Muscle layer of duodenum (tissue), 2 donors: ENCODE measurements at regions not wholly inside any gene's neighbourhood (a gene's known extent, or its start where the extent isn't known, plus 50 kb on each side); places are given as distances from the start of the nearest gene placed in this dataset.

Experiments used
- H3K27ac ChIP-seq: one replicate; pipeline ENCODE4 v1.7.0; 2013; ENCODE audit warnings: mild to moderate bottlenecking, low read length
- H3K27me3 ChIP-seq: one replicate; pipeline ENCODE4 v1.7.0; 2013; ENCODE audit warnings: low read depth, mild to moderate bottlenecking, control low read depth, low read length
- H3K36me3 ChIP-seq, 2 donors: one replicate each; pipeline ENCODE4 v1.7.0; 2013; ENCODE audit warnings: low read length in 2 of 2, control low read depth in 1 of 2, mild to moderate bottlenecking in 1 of 2; ENCODE audit not compliant: insufficient read depth in 2 of 2, control insufficient read depth in 1 of 2
- H3K4me1 ChIP-seq, 2 donors: one replicate each; pipeline ENCODE4 v1.7.0; 2013; ENCODE audit warnings: low read length in 2 of 2, mild to moderate bottlenecking in 2 of 2, control low read depth in 1 of 2, moderate library complexity in 1 of 2; ENCODE audit not compliant: insufficient read depth in 2 of 2, control insufficient read depth in 1 of 2
- H3K4me3 ChIP-seq, 2 donors: one replicate each; pipeline ENCODE4 v1.7.0; 2013; ENCODE audit warnings: low read length in 2 of 2, low read depth in 1 of 2, mild to moderate bottlenecking in 1 of 2
- H3K9me3 ChIP-seq, 2 donors: one replicate each; pipeline ENCODE4 v1.7.0; 2013; ENCODE audit warnings: low read length in 2 of 2, control low read depth in 1 of 2, mild to moderate bottlenecking in 1 of 2; ENCODE audit not compliant: control insufficient read depth in 1 of 2
- donor health status: healthy.

DNA sequence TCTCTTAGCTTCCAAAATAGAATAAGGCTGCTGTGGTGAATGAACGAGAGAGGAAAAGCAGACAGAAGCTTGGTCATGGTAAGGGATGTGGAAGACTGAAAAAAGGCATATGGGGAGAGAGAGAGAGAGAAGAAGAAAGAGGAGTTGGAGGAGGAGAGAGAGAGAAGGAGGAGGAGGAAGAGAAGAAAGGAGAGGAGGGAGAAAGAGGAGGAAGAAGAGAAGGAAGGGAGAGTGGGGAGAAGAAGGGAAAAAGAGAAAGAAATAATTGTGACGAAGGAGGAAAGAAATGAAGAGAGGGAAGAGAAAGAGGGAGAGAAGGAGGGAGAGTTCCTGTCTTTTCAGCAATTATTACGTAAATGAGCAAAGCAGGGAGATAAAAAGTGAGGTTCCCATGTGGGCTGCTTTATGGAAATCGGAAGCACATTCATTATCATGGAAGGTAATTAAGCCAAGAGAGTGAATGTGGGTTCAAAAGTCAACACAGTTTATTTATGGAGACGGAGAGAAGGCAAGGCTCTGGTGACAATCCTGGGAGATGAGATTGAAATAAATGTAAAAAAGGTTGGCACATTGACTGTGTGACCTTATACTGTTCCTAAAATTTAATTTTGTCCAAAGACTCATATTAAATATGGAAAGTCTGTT is 611.2 kb downstream of the KIF4B start:
- Histone ChIP-seq H3K4me1 (no peaks in the 10 kb centered on the region), H3K9me3 (no peaks in the 10 kb centered on the region), H3K27ac (no peak overlapping the region), H3K27me3 (no peaks in the 10 kb centered on the region), H3K36me3 (no peaks in the 10 kb centered on the region), H3K4me3 (no peak overlapping the region)

DNA sequence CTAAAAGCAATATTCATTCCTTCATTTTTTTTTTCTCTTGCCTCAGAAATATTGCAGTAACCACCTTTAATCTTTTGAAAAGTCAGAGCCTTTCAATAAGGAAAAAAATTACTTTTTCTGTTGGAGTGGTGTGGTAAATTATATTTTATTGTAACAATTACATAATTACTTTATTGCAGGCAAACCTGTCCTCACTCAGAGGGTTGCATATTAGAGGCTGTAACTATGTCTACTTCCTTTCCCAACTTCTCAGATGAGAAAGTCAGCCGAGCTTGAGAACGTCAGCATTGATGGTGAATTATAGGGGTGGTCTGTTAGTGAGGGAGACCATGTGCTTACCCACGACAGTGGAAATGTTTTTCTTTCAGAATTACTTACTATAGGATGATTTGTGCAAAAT is 611.8 kb downstream of the KIF4B start:
- Histone ChIP-seq H3K9me3 (no peaks in the 10 kb centered on the region), H3K27me3 (no peaks in the 10 kb centered on the region), H3K4me3 (no peak overlapping the region), H3K4me1 (no peaks in the 10 kb centered on the region), H3K36me3 (no peaks in the 10 kb centered on the region), H3K27ac (no peak overlapping the region)

DNA sequence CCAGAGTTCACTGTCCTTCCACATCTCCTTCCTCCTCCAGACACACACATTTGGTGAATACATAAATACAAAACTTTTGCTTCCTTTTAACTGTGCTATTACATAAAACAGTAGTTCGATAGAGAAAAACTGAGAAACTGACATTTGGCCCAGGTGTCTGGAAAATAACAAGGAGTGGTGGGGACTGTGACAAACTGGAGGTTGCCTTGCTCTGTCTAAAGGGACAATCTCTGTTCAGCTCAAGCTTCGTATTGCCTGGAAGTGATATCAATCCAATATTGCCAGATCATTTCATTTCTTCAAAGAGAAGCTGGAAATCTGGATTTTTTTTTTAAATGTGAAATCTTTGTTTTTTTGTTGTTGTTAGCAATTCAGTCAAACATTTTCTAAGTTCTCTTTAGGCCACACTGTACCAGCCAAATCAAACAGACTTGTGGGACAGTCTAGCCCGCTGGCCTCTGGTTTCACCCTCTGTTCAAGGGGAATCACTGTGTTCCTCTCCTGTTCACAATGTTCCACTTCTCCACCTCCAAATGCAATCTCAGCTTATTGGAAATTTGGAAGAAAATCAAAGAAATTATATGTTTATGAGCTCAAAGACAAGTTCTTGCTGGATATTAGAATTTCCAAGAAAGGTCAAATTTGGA is 612.5 kb downstream of the KIF4B start:
- Histone ChIP-seq H3K27ac (no peak overlapping the region), H3K9me3 (no peaks in the 10 kb centered on the region), H3K4me1 (no peaks in the 10 kb centered on the region), H3K4me3 (no peak overlapping the region), H3K27me3 (no peaks in the 10 kb centered on the region), H3K36me3 (no peaks in the 10 kb centered on the region)

DNA sequence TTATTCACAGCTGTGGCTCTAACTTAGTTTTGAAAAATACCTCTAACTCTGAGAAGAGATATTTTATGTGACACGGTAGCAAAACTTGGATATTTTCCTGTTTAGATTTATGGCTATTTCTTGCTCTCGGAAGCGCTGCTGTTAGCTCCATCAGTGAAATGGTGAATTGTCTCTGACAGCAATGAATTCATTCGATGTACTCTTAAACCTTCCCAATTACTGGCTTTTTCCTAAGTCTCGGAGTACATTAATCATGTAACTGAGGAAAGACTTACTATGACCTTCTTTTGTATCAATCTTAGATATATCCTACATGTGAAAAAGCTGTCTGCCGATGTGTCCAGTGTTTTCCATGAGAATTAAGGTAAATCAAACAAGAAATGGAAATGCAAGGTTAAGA is 613.0 kb downstream of the KIF4B start:
- no peaks in the 10 kb centered on the region for H3K4me1 ChIP-seq
- no peaks in the 10 kb centered on the region for H3K9me3 ChIP-seq
- no peak overlapping the region for H3K4me3 ChIP-seq
- no peaks in the 10 kb centered on the region for H3K36me3 ChIP-seq
- no peak overlapping the region for H3K27ac ChIP-seq
- H3K27me3 ChIP-seq, result no peaks in the 10 kb centered on the region

DNA sequence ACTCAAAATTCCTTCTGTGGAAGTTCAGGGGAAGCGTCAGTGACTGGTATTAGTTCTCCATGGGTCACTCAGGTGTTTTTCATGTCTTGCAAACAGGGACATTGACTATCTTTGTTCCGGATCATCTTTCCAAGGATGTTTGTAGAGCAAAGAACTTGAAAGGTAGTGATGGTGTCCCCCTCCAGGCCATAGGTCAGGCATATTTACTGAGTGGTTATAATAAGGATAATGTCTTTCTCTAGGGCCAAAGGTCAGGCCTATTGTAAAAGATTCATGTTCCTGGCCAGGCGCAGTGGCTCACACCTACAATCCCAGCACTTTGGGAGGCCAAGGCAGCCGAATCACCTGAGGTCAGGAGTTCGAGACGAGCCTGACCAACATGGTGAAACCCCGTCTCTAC is 614.8 kb downstream of the KIF4B start:
- no peaks in the 10 kb centered on the region for H3K4me1 ChIP-seq
- no peaks in the 10 kb centered on the region for H3K36me3 ChIP-seq
- no peak overlapping the region for H3K27ac ChIP-seq
- no peaks in the 10 kb centered on the region for H3K9me3 ChIP-seq
- H3K4me3 ChIP-seq, result no peak overlapping the region
- H3K27me3 ChIP-seq, result no peaks in the 10 kb centered on the region

DNA sequence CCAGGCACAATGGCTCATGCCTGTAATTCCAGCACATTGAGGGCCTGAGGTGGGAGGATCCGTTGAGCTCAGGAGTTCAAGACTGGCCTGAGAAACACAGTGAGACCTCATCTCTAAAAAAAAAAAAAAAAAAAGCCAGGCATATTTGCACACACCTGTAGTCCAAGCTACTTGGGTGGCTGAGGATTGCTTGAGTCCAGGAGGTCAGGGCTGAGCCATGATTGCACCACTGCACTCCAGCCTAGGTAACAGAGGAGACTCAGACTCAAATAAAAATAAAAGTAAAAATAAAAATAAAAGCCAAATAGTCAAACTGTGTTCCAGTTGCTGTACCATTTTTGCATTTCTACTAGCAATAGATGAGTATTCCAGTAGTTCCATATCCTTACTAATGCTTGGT is 616.0 kb downstream of the KIF4B start:
- Histone ChIP-seq H3K27me3 (no peaks in the 10 kb centered on the region), H3K4me3 (no peak overlapping the region), H3K27ac (no peak overlapping the region), H3K4me1 (no peaks in the 10 kb centered on the region), H3K36me3 (no peaks in the 10 kb centered on the region), H3K9me3 (no peaks in the 10 kb centered on the region)

DNA sequence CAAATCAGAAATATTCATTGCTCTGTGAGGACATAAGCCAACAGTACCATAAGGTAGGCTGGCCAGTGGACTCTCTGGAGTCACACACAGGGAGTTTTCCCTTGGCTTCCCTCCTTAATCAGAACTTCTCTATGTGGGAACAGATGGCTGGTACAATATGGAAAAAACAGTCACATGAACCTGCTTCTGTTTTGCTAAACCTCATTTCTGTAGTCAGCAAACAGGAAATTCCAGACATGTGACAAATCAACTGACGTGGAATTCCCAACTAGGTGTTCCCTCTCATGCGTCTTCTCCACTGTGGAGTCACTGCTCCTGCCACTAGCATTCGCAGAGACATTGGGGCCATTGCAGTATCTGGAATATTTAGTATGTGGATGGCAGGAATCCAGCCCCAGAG is 617.6 kb downstream of the KIF4B start:
- Histone ChIP-seq H3K9me3 (no peaks in the 10 kb centered on the region), H3K27me3 (no peaks in the 10 kb centered on the region), H3K36me3 (no peaks in the 10 kb centered on the region), H3K27ac (no peak overlapping the region), H3K4me1 (no peaks in the 10 kb centered on the region), H3K4me3 (no peak overlapping the region)

DNA sequence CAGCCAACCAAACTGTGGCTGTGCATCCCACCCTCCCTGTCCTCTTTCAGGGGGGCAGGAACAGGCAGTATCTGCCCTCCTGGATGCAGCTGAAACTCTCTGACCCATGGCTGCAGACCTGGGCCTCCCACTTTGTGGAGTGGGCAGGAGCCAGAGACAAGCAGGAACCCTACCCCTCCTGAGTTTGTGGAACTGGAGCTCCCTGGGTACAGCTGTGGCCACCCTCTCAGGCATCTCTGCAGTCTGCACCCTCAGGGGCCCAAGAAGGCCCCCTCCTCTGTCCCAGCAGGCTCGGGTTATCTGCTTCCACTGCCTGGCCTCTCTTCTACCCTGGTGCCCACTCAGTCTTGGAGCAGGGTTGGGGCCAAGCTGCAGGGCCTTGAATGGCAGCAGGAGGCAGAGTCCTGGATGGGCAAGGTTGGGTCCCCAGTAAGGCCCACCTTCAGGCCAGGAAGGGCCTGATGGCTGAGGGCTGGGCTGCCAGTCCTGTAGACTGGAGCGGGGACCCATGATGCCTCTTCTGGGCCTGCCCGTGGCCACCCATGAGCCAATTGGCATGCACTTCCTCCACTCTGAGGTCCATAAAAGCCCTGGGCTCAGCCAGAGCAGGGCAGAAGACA is 619.9 kb downstream of the KIF4B start:
- Histone ChIP-seq H3K27me3 (no peaks in the 10 kb centered on the region), H3K4me1 (no peaks in the 10 kb centered on the region), H3K27ac (no peak overlapping the region), H3K36me3 (no peaks in the 10 kb centered on the region), H3K4me3 (no peak overlapping the region), H3K9me3 (no peaks in the 10 kb centered on the region)

DNA sequence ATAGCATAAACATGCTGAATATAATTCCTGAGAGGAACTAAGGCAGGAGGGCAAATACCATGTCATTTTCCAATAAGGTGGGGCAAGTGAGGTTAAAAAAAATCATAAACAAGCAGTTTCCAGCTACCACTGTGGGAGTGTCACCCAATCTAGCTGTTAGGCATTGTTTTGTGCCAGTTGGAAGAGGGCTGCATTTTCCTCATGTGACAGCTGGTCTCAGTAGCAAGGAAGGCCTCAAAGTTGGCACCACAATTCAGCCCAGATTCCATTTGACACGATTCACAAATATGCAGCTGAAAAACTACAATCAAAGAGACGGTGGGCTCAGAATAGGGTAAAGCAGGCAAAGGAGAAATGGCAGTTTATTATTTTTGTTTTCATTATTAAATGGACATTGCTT is 636.1 kb downstream of the KIF4B start:
- no peaks in the 10 kb centered on the region for H3K4me1 ChIP-seq
- H3K27me3 ChIP-seq, result no peaks in the 10 kb centered on the region
- no peaks in the 10 kb centered on the region for H3K9me3 ChIP-seq
- H3K4me3 ChIP-seq, result no peak overlapping the region
- no peak overlapping the region for H3K27ac ChIP-seq
- H3K36me3 ChIP-seq, result no peaks in the 10 kb centered on the region

DNA sequence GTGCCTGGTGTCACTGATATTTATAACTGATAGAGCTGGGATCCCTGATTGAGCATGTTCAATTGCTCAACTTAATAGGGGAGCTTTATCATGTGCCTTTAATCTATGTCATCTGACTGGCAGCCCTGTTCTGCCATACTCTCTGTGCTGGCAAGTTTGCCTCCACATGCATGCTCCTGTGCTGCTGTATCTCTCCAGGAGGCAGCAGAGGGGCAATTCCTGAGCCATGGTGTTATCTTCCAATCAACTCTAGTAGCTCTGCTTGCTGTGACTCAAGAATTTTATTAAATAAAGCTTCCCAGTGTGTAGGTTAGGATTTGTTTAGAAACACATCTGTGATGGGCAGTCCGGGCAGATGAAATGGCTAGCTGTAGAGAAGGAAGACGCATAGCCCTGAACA is 642.0 kb downstream of the KIF4B start:
- Histone ChIP-seq H3K4me1 (no peaks in the 10 kb centered on the region), H3K9me3 (no peaks in the 10 kb centered on the region), H3K27me3 (no peaks in the 10 kb centered on the region), H3K27ac (no peak overlapping the region), H3K36me3 (no peaks in the 10 kb centered on the region), H3K4me3 (no peak overlapping the region)

DNA sequence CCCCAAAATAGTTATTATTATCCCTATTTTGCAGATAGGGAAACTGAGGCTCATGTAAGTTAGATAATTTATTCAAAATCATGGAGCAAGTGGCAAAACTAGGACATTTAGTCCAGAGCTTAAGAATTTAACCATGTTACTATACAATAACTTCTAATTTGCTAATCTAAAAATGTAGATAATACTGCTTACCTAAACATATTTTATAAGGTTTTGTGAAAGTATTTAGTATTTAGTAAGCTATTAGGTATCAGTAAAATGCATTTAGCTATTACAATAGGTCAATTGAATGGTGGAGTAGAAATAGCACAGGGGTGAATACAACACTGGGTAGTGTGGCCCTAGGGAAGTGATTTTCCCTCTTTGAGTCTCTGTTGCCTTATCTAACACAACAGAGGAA is 648.3 kb downstream of the KIF4B start:
- Histone ChIP-seq H3K4me1 (no peaks in the 10 kb centered on the region), H3K4me3 (no peak overlapping the region), H3K9me3 (no peaks in the 10 kb centered on the region), H3K27ac (no peak overlapping the region), H3K36me3 (no peaks in the 10 kb centered on the region), H3K27me3 (no peaks in the 10 kb centered on the region)

DNA sequence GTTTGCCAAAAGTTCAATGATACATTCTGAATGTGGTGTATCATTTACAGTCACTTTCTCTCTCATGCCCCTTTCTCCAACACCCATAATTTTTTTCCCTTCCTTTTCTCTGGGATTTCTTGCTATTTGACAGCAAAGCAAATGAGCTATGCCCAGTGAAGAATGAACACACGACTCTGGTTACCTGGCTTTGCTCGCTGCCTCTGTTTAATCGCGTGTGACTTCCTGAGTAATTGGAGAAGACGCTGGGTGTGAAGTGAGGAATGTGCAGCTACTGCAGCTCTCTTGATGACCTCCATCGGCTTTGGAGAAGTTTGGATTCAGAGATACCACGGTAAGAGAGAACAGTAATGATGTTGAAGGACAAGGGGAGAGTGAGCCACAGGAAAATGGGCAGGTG is 651.8 kb downstream of the KIF4B start:
- Histone ChIP-seq H3K27ac (no peak overlapping the region), H3K4me1 (no peaks in the 10 kb centered on the region), H3K36me3 (no peaks in the 10 kb centered on the region), H3K9me3 (no peaks in the 10 kb centered on the region), H3K4me3 (no peak overlapping the region), H3K27me3 (no peaks in the 10 kb centered on the region)
